NCI-H1930 (cell line): ENCODE measurements at regions not wholly inside any gene's neighbourhood (a gene's known extent, or its start where the extent isn't known, plus 50 kb on each side); places are given as distances from the start of the nearest gene placed in this dataset.

Experiments
- DNase-seq, 2 experiments: peaks; one replicate each; lab custom pipeline; 2025; lab: John Stamatoyannopoulos, UW

GRCh38 chr9:121550041-121550440 is 50.4 kb upstream of the GGTA1 start:
- DNase-seq: no peak

DNA sequence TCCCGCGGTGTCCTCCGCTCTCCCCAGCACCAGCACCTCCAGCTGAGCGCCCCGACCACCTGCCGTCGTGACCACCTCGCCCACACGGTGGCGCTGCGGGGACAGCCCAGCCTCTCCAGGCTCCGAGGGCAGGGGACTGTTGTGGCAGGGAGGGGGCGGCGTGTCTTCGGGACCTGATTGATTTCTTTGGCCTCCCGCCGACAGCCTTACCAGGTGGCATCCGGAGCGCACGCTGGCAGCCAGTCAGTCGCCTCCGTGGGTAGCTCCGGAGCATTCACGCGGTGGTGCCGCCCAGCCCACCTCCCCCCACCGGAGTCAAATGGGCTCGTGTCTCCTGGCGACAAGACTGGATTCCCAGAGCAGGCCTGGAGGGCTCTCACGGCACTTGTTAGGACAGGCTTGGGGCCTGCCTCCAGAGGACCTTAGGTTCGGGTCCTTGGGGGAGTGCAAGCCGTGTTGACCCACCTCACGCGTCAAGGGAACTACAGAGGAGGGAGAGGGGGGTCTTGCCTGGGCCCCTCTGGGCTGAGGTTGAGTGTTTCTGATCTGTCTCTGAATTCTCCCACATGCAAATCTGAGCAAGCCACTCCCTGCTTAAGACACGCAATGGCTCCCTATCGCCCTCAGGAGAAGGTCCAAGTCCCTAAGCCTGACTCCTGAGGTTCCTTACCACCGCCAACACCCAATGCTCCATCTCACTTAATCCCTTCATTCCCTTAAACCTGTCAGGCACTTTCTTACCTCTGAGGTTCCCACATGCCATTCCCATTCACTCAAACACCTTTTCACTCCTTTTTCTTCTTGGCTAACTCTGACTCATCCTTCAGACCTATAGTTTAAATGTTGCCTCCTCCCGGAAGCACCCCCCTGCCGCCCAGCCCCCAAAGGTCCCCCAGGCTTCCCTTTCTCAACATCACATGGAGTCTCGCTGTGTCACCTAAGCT is 51.2 kb upstream of the GGTA1 start:
- DNase-seq: peak; percentile 41 to 73

DNA sequence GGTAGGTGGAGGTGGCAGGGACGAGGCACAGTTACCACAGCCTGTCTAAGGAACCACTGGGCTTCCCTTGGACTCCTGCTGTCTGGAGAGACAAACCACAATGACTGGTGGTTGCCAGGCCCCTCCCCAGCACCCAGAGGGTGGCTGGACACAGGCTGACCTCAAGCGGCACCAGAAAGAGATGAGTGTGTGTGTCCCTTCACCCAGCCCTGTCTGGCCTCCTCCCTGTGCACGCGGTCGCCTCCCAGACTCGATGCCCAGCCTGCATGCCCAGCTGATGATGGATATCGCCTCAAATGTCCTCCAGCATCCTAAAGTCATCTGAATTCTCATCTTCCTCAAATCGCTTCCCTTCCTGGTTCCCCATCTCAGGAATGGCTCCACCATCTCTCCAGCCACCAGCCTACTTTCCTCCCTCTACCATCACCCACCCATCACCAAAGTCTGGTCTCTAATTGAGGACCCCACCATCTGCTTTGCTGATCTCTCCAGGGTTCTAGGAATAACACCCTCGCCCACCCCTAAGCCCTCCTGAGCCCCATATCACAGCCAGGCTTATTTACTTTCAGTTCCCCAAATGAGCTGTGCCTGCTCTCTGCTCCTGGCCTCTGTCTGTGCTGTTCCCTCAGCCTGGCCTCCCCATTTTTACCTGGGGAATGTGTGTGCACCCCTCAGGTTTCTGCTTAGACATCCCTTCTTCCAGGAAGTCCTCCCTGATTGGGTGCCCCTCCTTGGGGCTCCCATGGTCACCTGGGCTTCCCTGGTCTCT is 52.5 kb upstream of the GGTA1 start:
- DNase-seq: no peak

- no peak for DNase-seq
These were observed 56.4 kb upstream of the GGTA1 start for GRCh38 chr9:121556082-121556481.

GRCh38 chr9:121556580-121556979 is 56.9 kb upstream of the GGTA1 start:
- DNase-seq: no peak

GRCh38 chr9:121557581-121558447 is 58.2 kb upstream of the GGTA1 start:
- DNase-seq: no peak

DNA sequence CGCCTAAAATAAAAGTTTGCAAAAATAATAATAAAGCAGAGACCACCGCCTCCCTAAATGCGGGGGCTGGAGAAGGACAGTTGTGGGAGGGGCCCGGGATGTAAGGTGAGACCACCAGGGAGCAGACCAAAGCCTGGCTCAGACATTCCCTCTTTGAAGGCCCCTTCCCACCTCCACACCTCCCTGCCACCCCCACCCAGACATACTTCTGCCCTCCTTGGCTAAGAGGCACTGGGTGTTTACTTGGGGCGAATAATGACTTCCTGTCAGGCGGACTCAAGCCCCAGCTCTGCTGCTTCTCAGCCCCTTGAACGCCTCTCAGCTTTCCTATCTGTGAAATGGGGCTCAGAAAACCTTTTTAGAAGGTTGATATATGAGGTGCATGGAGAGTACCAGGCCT is 58.8 kb upstream of the GGTA1 start:
- DNase-seq: no peak

DNA sequence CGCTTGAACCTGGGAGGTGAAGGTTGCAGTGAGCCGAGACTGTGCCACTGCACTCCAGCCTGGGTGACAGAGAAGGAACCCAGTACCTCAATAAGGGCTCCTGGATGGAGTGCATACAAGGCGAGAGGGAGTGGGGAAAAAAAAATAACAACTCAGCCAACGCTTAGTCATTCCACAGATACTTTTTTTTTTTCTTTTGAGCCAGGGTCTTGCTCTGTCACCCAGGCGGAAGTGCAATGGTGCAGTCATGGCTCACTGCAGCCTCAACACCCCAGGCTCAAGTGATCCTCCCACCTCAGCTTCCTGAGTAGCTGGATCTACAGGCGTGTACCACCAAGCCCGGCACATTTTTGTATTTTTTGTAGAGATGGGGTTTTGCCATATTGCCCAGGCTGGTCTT is 59.5 kb upstream of the GGTA1 start:
- DNase-seq: no peak

DNA sequence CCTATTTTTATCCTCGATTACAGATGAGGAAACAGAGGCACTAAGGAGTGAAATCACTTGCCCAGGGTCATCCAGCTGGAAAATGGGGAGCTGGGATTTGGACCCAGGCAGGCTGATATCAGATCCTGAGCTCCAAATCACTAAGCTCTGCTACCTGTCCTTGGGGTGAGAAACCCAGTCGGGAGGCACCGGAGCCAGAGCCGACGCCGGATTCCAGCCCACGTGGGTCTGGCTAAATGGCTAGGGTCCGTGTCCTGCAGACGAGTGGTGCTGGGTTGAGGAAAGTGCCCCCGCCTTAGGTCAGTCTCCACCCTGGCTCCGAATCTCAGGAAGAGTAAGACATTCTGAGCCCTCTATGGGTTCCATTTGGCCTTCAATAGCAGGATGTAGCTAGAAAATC is 61.3 kb upstream of the GGTA1 start:
- no peak for DNase-seq

DNA sequence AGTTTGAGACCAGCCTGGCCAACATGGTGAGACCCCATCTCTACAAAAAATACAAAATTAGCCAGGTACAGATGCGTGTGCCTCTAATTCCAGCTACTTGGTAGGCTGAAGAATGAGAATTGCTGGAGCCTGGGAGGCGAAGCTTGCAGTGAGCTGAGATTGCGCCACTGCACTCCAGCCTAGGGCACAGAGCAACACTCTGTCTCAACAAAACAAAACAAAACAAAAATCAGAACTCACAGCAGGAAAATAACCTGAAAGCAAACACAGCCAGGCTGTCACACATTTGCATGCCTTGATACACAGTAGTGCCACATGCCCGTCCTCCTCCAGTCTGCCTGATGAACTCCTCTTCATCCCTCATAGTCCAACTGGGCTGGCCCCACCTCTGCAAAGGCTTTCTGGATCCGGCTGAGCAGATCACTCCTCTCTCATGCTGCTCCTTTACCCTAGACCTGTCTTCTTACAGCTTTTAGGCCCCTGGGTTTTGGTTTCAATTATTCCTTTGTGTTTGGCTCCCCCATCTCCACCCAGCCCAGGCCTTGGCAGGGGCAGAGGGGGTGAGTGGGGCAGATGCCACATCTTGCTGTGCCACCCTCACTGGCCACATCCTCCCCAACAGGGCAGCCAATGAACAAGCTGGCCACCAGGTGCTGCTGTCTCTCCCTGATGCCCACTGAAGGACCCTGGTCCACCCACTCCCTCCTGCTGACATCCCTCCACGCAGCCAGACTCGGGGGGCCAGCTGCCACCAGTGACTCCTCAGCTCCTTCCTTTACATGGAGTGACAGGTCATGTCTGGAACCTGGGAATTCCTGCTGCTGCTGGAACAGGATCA is 62.0 kb upstream of the GGTA1 start:
- no peak for DNase-seq

GRCh38 chr9:121562301-121562700 is 62.7 kb upstream of the GGTA1 start:
- DNase-seq: no peak

- DNase-seq: no peak
These were observed 63.8 kb upstream of the GGTA1 start for GRCh38 chr9:121563425-121563824.

DNA sequence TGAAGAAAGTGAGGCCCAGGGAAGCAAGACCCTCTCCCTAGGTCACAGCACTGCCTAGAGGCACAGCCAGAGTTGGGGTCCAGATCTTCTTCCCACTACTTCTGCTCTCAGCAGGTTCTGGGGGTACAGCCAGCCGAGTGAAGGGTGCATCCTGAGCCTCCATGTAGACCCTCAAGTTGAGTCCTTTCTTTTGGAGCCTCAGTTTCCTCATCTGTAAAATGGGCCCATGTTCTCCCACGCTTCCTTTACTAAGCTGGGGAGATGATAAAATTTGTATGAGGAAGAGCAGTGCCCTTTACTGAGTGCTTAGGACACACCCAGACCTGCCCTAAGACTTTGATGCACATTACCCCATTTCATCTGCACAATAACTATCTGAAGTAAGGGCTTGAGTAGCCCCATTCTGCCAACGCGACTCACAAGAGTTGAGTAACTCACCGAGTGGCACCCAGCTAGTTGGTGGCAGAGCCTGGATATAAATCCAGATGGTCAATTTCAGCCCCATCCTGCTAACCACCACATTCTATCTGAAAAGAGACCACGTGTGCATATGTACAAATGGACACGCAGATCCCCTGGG is 64.3 kb upstream of the GGTA1 start:
- no peak for DNase-seq

- no peak for DNase-seq
These were observed 65.0 kb upstream of the GGTA1 start for GRCh38 chr9:121564504-121565260.

- no peak for DNase-seq
These were observed 67.1 kb upstream of the GGTA1 start for GRCh38 chr9:121566481-121567465.

DNA sequence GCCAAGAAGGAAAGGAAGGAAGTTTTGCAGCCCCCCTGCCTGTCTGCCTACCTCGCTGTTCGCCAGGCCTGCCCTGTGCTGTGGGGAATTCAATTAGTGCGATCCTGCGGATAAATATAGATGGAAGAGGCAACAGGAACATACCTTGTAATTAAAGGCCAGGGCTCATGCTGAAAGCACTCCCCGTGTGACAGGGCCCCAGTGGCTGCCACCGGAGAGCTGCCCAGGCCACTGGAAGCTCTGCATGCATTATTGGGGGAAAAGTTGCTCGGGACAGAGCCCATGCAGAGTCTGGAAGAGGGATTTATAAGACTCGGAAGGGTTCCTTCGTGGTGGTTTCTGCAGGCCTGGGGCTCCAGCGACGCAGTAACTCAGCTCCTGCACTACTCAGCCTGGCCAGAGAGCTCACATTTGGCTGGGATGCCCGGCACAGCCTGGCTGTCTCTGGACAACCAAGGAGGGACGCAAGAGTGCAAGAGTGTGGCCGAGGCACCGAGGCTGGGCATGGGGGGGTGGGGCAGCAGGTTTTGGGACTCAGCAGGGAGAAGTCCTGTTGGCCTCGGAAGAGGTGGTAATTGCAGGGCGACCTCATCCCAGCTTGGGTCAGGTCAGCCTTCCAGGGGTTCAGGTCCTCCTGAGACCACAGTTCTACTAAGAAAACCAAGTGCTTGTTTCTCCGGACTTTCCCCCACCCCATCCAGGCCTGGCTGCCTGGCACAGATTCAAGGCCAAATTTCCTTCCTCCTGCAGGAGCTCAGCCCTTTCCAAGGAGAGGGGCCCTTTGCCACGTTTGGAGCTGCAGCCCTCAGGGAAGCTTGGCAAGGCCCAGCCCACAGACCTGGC is 68.1 kb upstream of the GGTA1 start:
- DNase-seq: no peak

- no peak for DNase-seq
These were observed 69.0 kb upstream of the GGTA1 start for GRCh38 chr9:121568343-121569265.
